H9 (cell line): ENCODE measurements at regions not wholly inside any gene's neighbourhood (a gene's known extent, or its start where the extent isn't known, plus 50 kb on each side); places are given as distances from the start of the nearest gene placed in this dataset.

Source experiments
- DNase-seq: peaks from one replicate; pipeline ENCODE4 v3.0.0-alpha.2; 2017
- H2AFZ ChIP-seq: one replicate; pipeline ENCODE4 v1.6.1; 2013; ENCODE audit warnings: mild to moderate bottlenecking, low read length, control low read depth, moderate library complexity
- H2AK5ac ChIP-seq: 2 replicates; pipeline ENCODE4 v1.6.1; 2013; ENCODE audit warnings: low read length, control low read depth, mixed read lengths; ENCODE audit not compliant: insufficient read length
- H2BK120ac ChIP-seq: one replicate; pipeline ENCODE4 v1.6.1; 2013; ENCODE audit warnings: low read depth, mild to moderate bottlenecking, low read length, control low read depth, inconsistent platforms; ENCODE audit not compliant: poor library complexity, severe bottlenecking
- H2BK12ac ChIP-seq: 2 replicates; pipeline ENCODE4 v1.6.1; 2013; ENCODE audit warnings: low read length, control low read depth, mixed read lengths, low read depth; ENCODE audit not compliant: insufficient read length
- H2BK15ac ChIP-seq: 2 replicates; pipeline ENCODE4 v1.6.1; 2013; ENCODE audit warnings: low read depth, low read length, control low read depth
- H2BK20ac ChIP-seq: one replicate; pipeline ENCODE4 v1.6.1; 2013; ENCODE audit warnings: low read depth, mild to moderate bottlenecking, low read length, control low read depth, inconsistent platforms; ENCODE audit not compliant: poor library complexity, severe bottlenecking
- H2BK5ac ChIP-seq: 2 replicates; pipeline ENCODE4 v1.6.1; 2013; ENCODE audit warnings: low read length, control low read depth, mixed read lengths; ENCODE audit not compliant: insufficient read length
- H3K14ac ChIP-seq: 2 replicates; pipeline ENCODE4 v1.6.1; 2013; ENCODE audit warnings: low read length, control low read depth; ENCODE audit not compliant: insufficient read depth
- H3K18ac ChIP-seq: 2 replicates; pipeline ENCODE4 v1.6.1; 2013; ENCODE audit warnings: low read depth, mild to moderate bottlenecking, mixed read lengths, low read length, control low read depth; ENCODE audit not compliant: insufficient read length
- H3K23ac ChIP-seq: 2 replicates; pipeline ENCODE4 v1.6.1; 2013; ENCODE audit warnings: low read length, control low read depth, mixed read lengths, low read depth; ENCODE audit not compliant: insufficient read length
- H3K23me2 ChIP-seq: 2 replicates; pipeline ENCODE4 v1.6.1; 2013; ENCODE audit warnings: low read depth, mild to moderate bottlenecking, mixed read lengths, low read length, control low read depth; ENCODE audit not compliant: insufficient read length, poor library complexity, severe bottlenecking
- H3K27ac ChIP-seq: 2 replicates; pipeline ENCODE4 v1.5.1; 2013; ENCODE audit warnings: low read length, control low read depth, mixed read lengths, low read depth; ENCODE audit not compliant: insufficient read length
- H3K27me3 ChIP-seq: 2 replicates; pipeline ENCODE4 v1.6.1; 2013; ENCODE audit warnings: low read length, control low read depth, inconsistent platforms; ENCODE audit not compliant: insufficient read depth
- H3K4ac ChIP-seq: 2 replicates; pipeline ENCODE4 v1.6.1; 2013; ENCODE audit warnings: low read depth, mild to moderate bottlenecking, control low read depth, inconsistent platforms, low read length, moderate library complexity
- H3K4me1 ChIP-seq: 2 replicates; pipeline ENCODE4 v1.6.1; 2013; ENCODE audit warnings: low read length, control low read depth, inconsistent platforms; ENCODE audit not compliant: insufficient read depth
- H3K4me2 ChIP-seq: 2 replicates; pipeline ENCODE4 v1.6.1; 2013; ENCODE audit warnings: low read length, control low read depth, mixed read lengths; ENCODE audit not compliant: insufficient read length, insufficient read depth
- H3K56ac ChIP-seq: 2 replicates; pipeline ENCODE4 v1.6.1; 2013; ENCODE audit warnings: low read depth, mild to moderate bottlenecking, mixed read lengths, low read length, control low read depth; ENCODE audit not compliant: insufficient read length
- H3K79me1 ChIP-seq: 2 replicates; pipeline ENCODE4 v1.6.1; 2013; ENCODE audit warnings: low read depth, mild to moderate bottlenecking, moderate library complexity, low read length, control low read depth, inconsistent platforms; ENCODE audit not compliant: insufficient read depth, poor library complexity, severe bottlenecking
- H3K79me2 ChIP-seq: 2 replicates; pipeline ENCODE4 v1.6.1; 2013; ENCODE audit warnings: low read length, control low read depth, inconsistent platforms; ENCODE audit not compliant: insufficient read depth
- H3K9ac ChIP-seq: 2 replicates; pipeline ENCODE4 v1.6.1; 2013; ENCODE audit warnings: low read length, control low read depth, mixed read lengths; ENCODE audit not compliant: insufficient read length; ENCODE audit errors: extremely low read depth
- H3K9me3 ChIP-seq: one replicate; pipeline ENCODE4 v1.6.1; 2013; ENCODE audit warnings: low read depth, low read length, inconsistent platforms; ENCODE audit not compliant: control insufficient read depth
- H3T11ph ChIP-seq: one replicate; pipeline ENCODE4 v1.6.1; 2013; ENCODE audit warnings: mild to moderate bottlenecking, low read length, control low read depth, inconsistent platforms
- H4K20me1 ChIP-seq: one replicate; pipeline ENCODE4 v1.6.1; 2013; ENCODE audit not compliant: control insufficient read depth, insufficient read length, insufficient read depth
- H4K5ac ChIP-seq: 2 replicates; pipeline ENCODE4 v1.6.1; 2013; ENCODE audit warnings: low read depth, mild to moderate bottlenecking, mixed read lengths, low read length, control low read depth; ENCODE audit not compliant: insufficient read length
- H4K8ac ChIP-seq: replicated peaks from 2 replicates; pipeline ENCODE4 v1.6.1; 2013; ENCODE audit warnings: low read length, control low read depth, mixed read lengths, low read depth; ENCODE audit not compliant: insufficient read length
- H4K91ac ChIP-seq: 2 replicates; pipeline ENCODE4 v1.6.1; 2013; ENCODE audit warnings: low read depth, mild to moderate bottlenecking, moderate library complexity, mixed read lengths, low read length, control low read depth; ENCODE audit not compliant: insufficient read length
- H3K27ac Mint-ChIP-seq, 3 experiments: 2 replicates in 2 of 3; 3 replicates in 1 of 3; pipeline ENCODE4 v1.8.0; 2020 to 2021; ENCODE audit warnings: mixed read lengths in 3 of 3, mild to moderate bottlenecking in 1 of 3, moderate library complexity in 1 of 3
- H3K27me3 Mint-ChIP-seq: 2 replicates; pipeline ENCODE4 v1.8.0; 2021; ENCODE audit warnings: low read depth, mild to moderate bottlenecking, moderate library complexity, mixed read lengths
- H3K36me3 Mint-ChIP-seq, 3 experiments: 2 replicates in 2 of 3; 3 replicates in 1 of 3; pipeline ENCODE4 v1.8.0; 2020 to 2021; ENCODE audit warnings: low read depth in 3 of 3, mixed read lengths in 3 of 3; ENCODE audit not compliant: insufficient read depth in 1 of 3
- H3K4me1 Mint-ChIP-seq, 2 experiments: 2 replicates each; pipeline ENCODE4 v1.8.0; 2020; ENCODE audit warnings: mixed read lengths in 2 of 2
- H3K4me3 Mint-ChIP-seq, 2 experiments: 2 replicates in 1 of 2; 3 replicates in 1 of 2; pipeline ENCODE4 v1.8.0; 2020 to 2021; ENCODE audit warnings: mild to moderate bottlenecking in 2 of 2, mixed read lengths in 2 of 2, moderate library complexity in 1 of 2
- H3K9me3 Mint-ChIP-seq, 2 experiments: 2 replicates in 1 of 2; 3 replicates in 1 of 2; pipeline ENCODE4 v1.8.0; 2020; ENCODE audit warnings: mild to moderate bottlenecking in 2 of 2, mixed read lengths in 2 of 2, moderate library complexity in 1 of 2
- CTCF ChIP-seq: fragments of 200-600 bp; sonication (generic); conservative IDR thresholded peaks from 3 replicates; pipeline ENCODE4 v1.8.0; 2021; ENCODE audit warnings: antibody characterized with exemption, mild to moderate bottlenecking
- WGBS: extraction: QIAGEN DNeasy Blood & Tissue Kit; methylation state at CpG from one replicate; pipeline ENCODE4 v1.1.7; 2013; ENCODE audit warnings: missing lambda C conversion rate, low lambda C conversion rate, mixed read lengths; ENCODE audit not compliant: insufficient read length; ENCODE audit errors: extremely low coverage; 5-methylcytosine and 5-hydroxymethylcytosine counted together

- peaks cover 4% of the 10 kb centered on the region for H3K27me3 Mint-ChIP-seq
- no peak for DNase-seq
- Histone ChIP-seq H2BK12ac (no peak overlapping the region), H2BK5ac (no peak overlapping the region), H3K23me2 (no peaks in the 10 kb centered on the region), H3T11ph (no peak overlapping the region), H4K8ac (no peak overlapping the region), H3K79me2 (no peaks in the 10 kb centered on the region), H2BK120ac (no peak overlapping the region), H3K14ac (no peak overlapping the region), H3K23ac (no peak overlapping the region), H3K4me1 (peaks cover 2% of the 10 kb centered on the region), H2AK5ac (no peak overlapping the region), H3K4me2 (no peak overlapping the region), H4K20me1 (no peaks in the 10 kb centered on the region), H2BK15ac (no peak overlapping the region), H4K5ac (no peak overlapping the region), H3K79me1 (no peaks in the 10 kb centered on the region), H3K9ac (no peak overlapping the region), H4K91ac (no peak overlapping the region), H3K27me3 (no peaks in the 10 kb centered on the region), H3K27ac (no peak overlapping the region), H3K56ac (no peak overlapping the region), H2AFZ (no peak overlapping the region), H3K4ac (no peak overlapping the region), H2BK20ac (no peak overlapping the region), H3K18ac (no peak overlapping the region), H3K9me3 (no peaks in the 10 kb centered on the region)
- WGBS, result no CpG with 5 or more reads among the region's 7 CpGs
- peaks cover 33 to 45% of the 10 kb centered on the region in 2 experiments for H3K4me1 Mint-ChIP-seq
- H3K36me3 Mint-ChIP-seq, result peaks cover 0 to 12% (median 2%) of the 10 kb centered on the region in 3 experiments; a peak in 3 of 7 replicates
- TF ChIP-seq CTCF, result no peak
- 0 out of 5 replicates have a peak, but pooled peaks cover 2 to 3% of the 10 kb centered on the region in 2 experiments for H3K9me3 Mint-ChIP-seq
- H3K27ac Mint-ChIP-seq, result no peak overlapping the region
- no peak overlapping the region for H3K4me3 Mint-ChIP-seq
Observed at GRCh38 chr17:72507370-72507769, 386.6 kb downstream of the SOX9 start.
